ENCODE measurements at regions not wholly inside any gene's neighbourhood (a gene's known extent, or its start where the extent isn't known, plus 50 kb on each side); places are given as distances from the start of the nearest gene placed in this dataset.

GRCh38 chr9:30943446-30944224 is 1440.8 kb upstream of the ACO1 start:
- no peak for TF ChIP-seq CTCF (IDR thresholded peaks at IDR 0.05)
- TF ChIP-seq POLR2A (IDR thresholded peaks at IDR 0.05), result no peak

Measured in prostate gland (tissue), 2 donors.